Activated CD4-positive, CD25-positive, alpha-beta regulatory T cell (primary cell): ENCODE measurements at regions not wholly inside any gene's neighbourhood (a gene's known extent, or its start where the extent isn't known, plus 50 kb on each side); places are given as distances from the start of the nearest gene placed in this dataset.

ENCODE experiments used
- DNase-seq, 4 experiments: peaks; one replicate each; lab custom pipeline; 2025; lab: John Stamatoyannopoulos, UW

DNA sequence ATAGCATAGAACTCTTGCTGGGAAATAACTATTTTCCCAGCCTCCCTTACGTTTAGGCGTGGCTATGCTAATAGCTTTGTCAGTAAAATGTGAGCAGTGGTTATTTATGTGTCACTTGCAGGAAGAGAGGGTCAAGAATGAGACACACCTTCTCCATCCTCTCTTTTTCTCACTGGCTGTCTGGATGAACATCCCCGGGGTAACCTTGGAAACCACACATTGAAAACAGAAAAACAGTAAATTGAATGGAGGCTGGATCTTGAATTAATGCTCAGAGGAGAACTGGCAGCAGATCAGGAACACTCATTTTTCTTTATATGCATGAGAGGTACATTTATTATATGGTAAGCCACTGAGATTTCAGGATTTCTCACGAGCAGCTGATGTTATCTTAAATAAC lies 127.6 kb downstream of the DNAJB9 start:
- no peak for DNase-seq

DNA sequence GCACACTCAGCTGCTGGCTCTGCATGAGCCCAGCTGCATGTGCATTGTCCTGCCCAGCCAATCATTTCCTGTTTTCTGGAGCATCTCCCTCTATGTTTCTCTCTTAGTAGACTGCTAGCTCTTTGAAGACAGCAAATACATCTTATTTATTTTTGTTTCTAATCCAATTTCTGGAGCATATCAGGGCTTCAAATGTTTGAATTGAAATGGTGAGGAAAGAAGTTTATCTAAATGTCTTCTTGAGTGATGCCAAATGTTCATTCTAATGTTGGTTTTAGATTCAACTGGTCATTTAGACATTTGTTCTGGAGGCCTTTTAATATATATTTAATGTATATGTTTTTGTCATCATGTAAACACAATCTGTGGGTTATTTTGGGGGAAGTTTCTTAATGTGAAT lies 141.9 kb downstream of the DNAJB9 start:
- no peak for DNase-seq

DNA sequence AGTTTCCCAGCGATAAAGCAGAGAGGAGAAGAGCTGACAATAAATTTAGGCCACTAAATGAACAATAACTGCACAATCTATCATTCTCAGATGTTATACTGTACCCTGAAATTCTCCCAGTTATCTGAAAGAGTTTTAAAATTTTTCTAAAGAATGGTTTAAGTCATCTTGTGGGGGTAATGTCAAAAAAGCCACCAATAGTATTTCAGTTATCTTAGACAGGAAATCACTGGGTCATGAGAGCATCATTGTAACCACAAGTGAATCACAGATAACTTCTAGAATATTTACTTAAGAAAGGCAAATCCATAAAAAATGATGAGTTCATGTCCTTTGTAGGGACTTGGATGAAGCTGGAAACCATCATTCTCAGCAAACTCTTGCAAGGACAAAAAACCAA lies 147.1 kb downstream of the DNAJB9 start:
- DNase-seq: no peak

DNA sequence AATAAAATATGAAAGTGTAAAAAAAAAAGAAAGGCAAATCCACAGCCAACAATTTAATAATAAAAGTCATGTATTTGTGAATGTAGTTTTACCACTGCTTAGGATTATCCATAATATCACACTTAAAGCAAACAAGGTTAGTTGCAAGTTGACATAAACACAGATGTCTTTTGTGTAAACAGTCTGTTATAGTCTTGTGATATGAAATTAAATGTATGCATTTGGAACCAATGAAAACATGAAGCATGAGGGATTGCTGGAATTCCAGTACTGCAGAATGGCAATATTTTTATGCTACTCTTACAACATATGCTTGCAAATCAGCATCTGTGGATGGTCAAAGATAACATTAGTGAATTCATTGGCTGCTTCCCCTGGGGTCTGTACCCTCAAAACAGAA lies 148.1 kb downstream of the DNAJB9 start:
- DNase-seq: no peak

DNA sequence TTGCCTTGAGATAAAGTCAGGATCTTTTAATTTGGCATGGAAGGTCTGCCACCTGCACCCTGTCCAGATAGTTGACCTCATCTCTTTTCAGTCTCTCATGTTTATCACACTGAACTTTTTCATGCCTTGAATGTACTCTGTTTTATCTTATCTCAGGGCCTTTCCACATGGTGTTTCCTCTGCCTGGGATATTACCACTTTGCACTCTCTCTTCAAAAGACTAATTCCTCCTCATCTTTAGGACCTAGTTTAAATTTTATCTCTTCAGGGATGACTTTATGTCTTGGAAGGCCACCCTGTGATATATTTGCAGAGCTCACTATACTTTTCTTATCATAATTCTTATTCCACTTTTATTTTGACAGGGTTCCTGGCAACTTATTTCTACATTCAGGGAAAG lies 150.0 kb downstream of the DNAJB9 start:
- no peak for DNase-seq

DNA sequence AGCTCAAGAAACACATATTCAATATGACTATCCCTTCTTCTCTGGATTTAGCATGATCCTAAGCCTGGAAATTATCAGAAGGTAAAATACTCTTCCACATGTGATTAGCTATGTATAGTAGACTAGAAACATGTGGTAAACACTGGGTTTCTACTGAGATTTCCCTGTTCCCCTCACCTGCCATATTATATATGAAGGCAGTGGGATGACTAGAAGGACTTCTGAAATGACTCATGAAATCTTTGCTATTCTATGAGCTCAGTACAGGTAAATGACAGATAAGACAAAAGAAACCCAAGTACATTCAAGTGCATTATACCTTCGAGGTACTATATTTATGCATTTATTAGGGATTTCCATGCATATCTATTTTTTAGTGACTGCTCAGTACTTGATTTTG lies 152.9 kb downstream of the DNAJB9 start:
- DNase-seq: no peak

DNA sequence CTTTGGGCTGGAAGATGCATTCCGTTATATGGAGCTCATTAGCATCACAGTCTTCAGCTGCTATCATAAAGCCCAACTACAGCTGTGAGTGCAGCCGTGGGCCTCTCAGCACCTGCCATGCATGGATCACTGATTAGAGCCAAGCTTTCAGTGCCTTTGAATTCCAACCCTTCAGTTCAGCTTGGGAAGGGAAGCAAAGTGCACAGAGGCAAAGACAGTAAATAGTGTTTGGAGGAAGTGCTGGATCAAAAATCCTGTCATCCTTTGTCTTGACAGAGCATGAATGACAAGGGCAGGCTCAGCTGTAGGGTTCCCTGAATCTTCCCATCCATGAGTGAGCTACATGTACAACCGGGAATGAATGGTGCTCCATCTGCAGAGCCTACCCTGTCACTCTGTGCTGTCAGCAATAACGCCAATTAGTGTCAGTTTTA lies 153.7 kb downstream of the DNAJB9 start:
- no peak for DNase-seq

DNA sequence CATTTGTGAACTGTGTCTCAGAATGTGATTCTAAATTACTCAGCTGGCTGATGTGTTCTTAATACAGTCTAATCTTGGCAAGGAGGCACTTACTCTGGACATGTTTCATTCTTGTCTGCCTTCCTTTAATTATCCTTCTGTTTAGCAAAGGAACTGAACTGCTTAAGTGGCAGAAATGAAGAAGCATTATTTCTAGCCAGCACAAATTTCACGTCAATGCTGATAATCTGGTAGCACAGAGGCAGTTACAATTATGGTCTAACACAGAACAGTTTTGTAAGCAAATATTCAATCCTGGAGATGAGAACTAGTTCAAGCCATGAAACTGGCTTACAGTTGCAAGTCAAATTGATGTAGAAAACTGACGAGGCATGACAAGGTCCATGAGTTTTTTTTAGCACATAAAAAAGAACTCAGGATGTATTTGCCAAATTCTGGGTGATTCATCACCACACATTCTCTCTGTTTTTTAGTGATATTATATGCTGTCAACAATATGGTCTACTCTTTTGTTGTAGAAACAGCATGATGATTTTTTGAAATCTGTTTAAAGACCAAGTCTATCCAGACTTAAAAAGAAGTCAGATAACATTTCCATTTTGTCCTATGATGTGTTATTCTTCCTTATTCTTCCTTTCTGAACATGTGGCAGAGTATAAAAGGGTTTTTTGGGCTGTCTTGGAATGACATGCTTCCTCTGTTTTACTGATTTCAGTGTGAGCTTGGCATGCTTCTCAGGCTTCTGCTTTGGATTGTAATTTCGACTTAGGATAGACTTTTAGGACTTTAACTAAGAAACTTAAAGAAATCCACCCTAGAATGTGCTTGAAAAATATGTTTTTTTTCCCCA lies 154.8 kb downstream of the DNAJB9 start:
- no peak for DNase-seq

DNA sequence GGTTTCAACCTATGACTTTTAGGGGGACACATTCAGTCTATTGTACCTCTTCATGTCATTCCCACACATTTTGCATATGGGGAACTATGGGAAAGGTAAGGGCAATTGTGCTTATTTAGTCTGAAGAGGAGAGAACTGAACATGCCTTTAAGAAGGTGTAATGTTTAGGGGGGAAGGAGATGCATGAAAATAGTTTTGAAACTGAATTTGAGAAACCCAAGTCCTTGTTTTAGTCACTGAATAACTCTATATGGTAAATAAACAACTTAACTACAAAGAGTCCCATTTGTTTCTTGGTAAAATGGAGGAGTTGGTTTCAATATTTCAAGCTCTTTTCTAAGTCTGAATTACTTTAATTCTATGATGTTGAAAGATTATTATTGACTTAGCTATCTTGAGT lies 166.1 kb downstream of the DNAJB9 start:
- no peak for DNase-seq

DNA sequence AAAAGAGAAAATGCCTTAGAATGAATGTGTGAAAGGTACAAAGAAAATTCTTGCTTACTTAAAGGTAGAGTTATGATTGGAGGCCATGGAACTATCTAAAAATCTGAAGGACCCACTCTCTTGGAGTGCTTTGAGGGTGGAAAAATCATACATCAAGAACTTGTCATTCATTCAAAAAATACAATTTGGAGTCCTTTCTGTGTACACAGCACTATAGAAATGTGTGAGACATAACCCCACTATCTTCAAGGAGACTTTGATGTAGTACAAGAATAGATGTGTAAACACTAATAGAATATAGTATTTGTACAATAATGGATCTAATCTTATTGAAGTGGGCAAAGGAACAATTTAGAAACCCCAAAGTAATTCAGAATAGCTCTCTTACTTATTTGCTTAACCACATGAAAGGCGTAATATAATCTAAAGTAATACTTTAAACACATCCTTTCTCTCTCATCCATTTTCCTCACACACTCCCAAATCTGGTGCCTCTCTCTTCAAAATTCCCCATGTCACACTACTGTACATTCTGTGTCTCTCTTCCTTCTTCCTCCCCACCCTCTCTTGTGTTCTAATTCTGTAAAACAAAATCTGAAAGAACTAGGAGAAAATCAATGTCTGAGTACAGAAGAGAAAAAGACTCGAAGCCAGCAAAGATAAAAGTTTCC lies 166.7 kb downstream of the DNAJB9 start:
- DNase-seq: no peak

DNA sequence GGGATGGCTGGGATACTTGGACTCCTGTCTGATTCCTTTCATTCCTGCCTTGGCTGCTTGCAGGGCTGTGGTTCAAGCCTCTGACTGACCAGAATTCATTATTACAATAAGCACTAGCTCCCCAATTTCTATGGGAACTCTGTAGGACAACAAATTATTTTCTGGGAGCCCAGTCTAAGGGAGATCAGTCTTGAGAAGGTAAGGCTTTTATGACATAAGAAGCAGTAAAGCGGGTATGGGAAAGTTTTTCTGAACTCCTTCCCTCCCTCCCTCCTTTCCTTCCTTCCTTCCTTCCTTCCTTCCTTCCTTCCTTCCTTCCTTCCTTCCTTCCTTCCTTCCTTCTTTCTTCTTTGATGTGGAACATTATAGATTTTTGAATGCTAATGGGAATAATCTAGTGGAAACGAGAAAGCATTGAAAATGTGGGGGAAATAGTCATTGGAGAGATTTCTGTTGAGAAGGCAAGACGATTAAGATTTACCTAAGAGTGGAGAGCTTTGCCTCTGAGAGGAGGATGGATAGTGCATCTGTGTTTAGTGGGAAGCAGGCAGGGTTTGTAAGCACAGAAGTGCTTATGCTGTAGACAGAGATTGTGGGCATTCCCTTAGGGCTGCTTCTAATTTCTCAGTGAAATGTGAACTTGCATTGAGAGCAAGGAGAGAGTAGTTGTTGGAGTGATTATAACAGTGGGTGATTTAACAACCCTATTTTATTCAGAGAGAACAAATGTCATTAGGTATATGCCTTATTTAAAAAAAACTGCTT lies 201.5 kb downstream of the DNAJB9 start:
- no peak for DNase-seq

DNA sequence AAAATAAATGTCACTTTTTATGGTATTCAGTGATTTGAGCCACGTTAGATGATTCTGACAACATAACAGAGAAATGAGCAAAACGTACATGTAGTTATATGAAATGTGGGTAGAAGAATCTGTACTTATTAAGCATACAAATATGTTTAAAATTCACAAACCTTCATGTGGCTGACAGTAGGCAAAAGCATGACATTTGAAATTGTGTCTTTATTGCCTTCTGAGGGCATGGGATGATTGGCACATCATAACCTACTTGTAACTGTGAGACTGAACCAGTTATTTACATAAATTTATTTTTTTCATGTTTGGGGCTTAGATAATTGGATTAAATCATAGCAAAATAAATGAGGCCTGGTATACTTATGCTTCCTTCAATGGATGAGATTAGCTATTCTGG lies 202.2 kb downstream of the DNAJB9 start:
- no peak for DNase-seq

DNA sequence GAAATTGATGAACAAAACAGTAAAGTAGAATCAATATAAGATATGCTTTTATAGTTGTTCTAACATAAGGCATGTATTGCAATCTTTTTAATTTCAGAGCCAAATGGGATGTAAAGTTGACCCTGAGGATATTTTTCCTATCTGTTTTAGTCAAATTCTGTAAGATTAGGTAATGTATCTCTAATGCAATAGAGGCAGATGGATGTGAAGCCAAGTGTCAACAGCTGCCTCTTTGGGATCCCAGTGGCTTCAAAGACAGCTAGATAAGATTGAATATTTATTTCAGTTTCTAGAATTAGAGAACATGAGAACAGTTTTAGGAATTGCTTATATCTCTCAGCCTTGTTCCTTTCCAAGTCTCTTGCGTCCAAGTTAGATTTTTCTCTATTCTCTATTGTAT lies 208.3 kb downstream of the DNAJB9 start:
- no peak for DNase-seq

DNA sequence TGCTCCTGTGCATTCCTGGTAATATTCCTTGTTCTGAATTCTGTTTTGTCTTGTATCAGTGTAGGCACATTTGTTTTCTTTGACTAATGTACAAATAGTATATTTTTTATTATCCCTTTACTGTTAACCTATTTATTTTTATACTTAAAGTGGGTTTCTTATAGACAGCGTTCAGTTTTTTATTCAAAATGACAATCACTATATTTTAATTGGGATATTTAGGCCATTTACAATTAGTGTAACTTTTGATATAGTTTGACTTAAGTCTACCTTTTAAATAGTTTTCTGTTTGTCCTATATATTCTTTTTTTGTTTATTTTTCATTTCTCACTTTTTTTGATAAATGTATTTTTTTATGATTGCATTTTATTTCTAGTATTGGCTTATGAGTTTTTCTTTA lies 219.8 kb downstream of the DNAJB9 start:
- DNase-seq: no peak

DNA sequence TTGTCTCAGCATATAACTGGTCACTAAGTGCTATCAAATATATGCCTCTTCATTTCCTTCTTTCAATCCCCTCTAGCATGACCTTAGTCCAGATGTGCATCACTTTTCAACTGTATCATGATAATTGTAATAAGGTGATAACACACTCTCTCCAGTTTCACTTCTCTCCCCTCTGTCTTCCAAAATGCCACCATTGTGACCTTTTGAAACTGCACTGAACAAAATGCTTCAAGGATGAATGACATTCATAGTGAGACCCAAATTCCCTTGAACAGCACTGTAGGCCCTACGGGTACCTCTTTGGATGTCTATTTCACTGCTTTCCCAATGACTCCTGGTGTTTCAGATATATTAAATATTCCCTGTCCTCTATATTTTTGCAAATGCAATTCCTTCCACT lies 224.8 kb downstream of the DNAJB9 start:
- no peak for DNase-seq

DNA sequence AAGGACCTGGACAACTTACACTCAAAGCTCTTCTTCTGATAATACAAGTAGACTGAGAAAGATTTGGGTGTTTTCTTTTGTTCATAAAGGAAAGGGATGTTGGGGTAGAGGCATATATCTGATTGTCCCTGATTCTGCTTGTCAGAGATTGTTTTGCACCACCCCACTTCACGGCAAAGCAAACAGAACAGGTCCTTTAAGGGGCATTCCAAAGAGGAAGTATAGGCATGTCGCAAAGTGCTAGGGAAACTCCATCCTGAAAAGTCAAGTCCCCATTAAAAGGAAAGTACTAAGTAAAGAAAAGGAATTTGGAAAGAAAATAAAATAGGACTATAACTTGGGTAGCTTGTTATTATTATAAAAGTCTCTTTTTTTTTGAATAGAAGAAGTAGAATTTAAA lies 233.0 kb downstream of the DNAJB9 start:
- no peak for DNase-seq

DNA sequence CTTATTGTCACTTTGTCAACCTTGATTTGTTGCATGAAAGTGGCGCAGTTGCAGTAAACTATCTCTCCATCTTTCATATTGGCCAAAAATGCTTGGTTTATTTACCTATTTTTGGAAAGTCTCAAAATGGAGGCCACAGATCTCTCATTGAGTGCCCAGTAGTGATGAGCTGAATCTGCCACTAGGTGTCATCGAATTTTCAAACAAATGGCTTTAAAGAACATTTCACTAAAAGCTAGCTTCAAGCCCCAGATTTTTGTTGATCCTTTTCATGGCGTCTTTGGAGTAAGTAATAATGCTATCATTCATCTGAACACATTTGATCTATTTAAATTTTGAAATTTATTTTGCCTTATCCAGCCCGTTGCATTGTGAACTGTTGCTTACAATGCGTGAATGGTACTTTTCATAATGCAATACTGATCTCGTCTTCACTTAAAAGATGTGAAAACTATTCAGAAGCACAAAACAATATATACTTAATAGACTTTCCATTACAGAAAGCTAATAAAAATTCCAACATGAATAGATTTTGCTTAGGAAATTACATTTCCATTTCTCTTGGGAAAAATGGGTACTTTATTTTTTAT lies 236.2 kb downstream of the DNAJB9 start:
- no peak for DNase-seq

DNA sequence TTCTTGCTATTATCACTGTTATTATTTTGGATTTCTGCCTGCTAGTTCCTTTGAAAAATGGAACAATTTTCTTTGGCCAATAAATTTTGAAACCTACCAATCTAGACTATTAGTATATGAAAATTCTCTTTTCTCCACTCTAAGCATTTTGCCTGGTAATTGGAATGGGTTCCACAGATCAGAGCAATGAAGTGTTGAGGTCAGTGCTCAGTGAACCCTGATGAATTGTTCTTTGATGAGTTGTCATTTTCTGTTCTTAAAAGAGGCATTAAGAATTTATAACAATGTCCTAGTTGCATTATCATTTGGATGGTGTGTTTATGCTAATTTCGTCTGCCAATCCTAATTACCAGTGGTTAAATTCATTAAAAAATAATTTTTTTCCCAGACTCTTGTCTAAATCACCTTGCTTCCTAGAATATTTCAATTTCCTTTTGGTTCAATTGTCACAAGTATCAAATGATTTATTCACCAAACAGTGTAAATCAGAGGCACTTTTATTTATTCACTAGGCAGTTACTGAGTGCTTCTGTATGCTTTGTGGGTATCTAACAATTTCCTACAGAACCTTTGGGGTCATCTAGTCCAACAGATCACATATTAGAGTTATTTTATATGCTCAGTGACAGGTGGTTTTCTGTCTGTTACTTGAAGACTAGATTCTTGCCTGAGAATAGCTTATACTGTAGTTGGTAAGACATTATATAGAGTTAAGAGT lies 239.0 kb downstream of the DNAJB9 start:
- no peak for DNase-seq

DNA sequence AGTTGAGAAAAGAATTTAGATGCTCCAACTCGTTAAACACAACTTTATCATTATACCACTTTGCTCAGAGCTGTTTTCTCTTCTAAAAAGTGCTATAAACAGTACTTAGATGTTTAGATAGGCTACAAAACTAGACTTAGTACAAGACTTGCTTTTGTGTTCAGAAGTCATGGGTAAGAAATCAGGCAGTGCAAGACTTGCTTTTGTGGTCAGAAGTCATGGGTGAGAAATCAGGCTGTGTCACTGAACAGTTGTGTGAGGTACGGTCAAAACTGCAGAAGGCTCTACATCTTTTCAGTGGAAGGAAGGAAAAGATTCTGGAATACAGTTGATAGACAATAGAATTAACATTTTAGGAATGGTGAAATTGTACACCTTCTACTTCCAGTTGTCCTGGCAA lies 239.7 kb downstream of the DNAJB9 start:
- DNase-seq: no peak

DNA sequence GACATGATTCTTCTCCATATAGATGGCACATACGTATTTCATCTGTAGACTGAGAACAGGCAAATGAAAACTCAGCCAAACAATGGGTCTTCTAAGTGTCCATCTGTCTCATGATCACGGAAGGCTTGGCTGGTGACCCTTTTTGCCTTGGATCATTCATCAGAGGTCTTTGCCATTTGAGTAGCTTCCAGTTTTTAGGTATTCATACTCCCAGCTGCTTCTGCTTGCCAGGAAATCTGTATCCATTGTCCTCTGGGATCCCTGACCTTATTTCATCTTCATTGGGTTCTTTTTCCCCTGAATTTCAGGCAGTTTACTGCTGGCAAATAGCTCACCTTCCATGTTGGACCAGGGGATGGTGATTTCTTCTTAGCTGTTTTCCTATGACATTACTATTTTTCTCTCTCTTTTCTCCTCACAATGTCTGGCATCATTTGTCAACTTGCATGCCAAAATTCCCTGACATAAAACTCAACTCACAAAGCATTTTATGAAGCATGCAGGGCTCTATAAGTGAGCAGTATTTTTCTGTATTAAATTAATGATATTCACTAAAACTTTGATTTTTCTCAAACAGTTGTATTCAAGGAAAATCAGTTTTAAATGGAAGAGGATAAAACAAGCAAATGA lies 241.2 kb downstream of the DNAJB9 start:
- no peak for DNase-seq

DNA sequence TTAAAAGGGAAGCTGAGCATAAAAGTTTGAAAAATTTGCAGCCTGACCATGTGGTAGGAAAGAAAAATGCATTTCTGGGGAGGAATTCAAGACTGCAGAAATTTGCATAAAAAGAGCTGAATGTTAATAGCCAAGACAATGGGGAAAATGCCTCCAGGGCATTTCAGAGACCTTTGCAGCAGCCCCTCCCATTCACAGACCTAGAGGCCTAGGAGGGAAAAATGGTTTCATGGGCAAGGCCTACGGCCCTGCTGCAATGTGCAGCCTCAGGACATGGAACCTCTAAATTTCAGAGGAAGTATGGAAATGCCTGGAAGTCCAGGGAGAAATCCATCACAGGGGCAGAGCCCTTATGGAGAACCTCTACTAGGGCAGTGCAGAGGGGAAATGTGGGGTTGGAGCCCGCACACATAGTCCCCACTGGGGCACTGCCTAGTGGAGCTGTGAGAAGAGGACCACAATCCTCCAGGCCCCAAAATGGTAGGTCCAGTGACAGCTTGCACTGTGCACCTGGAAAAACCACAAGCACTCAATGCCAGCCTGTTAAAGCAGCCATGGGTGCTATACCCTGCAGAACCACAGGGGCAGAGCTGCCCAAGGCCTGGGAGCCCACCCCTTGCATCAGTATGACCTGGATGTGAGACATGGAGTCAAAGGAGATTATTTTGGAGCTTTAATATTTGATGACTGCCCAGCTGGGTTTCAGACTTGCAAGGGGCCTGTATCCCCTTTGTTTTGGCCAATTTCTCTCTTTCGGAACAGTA lies 243.8 kb downstream of the DNAJB9 start:
- no peak for DNase-seq
